SK-MEL-5 (cell line): ENCODE measurements at regions not wholly inside any gene's neighbourhood (a gene's known extent, or its start where the extent isn't known, plus 50 kb on each side); places are given as distances from the start of the nearest gene placed in this dataset.
"Not testable (repeated sequence)": the region's sequence is repeated elsewhere in the genome, so short reads cannot be mapped to it uniquely, and the experiment has no call there.

ENCODE experiments used
- DNase-seq: peaks from one replicate; pipeline ENCODE4 v3.0.0-alpha.2; 2016; ENCODE audit warnings: low read depth, low spot score
- in situ Hi-C: cut with HindIII; loops from 2 replicates; pipeline ENCODE4 v1.10.0; 2016; ENCODE audit warnings: low sequenced_read_pairs, high pct_unique_total_duplicates, low pct_unique_long_range_greater_than_20kb

- in situ Hi-C loops, DNase-seq: not testable (repeated sequence)
Measured at GRCh38 chr4:69013933-69014332, 62.3 kb upstream of the UGT2A3 start.

DNA sequence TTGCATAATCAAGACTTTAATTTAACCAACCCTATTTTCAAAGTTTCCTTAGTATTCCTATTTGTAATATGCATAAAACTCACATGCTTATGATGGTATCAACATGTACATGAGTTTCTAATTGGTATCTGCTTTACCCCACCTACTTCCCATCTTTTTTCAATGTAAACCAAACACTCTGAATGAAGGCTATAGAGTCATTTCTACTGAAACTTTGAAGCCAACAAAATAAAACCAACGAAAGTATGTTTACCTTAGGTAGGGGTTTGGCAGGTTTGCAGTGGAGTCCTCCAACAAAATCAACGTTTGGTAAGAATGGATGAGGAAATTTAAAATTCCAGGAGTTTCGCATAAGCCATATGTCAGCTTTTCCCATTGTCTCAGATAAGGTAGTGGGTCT, 66.4 kb upstream of the UGT2A3 start:
- DNase-seq, in situ Hi-C loops: not testable (repeated sequence)

- in situ Hi-C loops, DNase-seq: not testable (repeated sequence)
Measured at GRCh38 chr4:69019538-69020461, 68.2 kb upstream of the UGT2A3 start.

- in situ Hi-C loops, DNase-seq: not testable (repeated sequence)
Measured at GRCh38 chr4:69020462-69020807, 68.8 kb upstream of the UGT2A3 start.

DNA sequence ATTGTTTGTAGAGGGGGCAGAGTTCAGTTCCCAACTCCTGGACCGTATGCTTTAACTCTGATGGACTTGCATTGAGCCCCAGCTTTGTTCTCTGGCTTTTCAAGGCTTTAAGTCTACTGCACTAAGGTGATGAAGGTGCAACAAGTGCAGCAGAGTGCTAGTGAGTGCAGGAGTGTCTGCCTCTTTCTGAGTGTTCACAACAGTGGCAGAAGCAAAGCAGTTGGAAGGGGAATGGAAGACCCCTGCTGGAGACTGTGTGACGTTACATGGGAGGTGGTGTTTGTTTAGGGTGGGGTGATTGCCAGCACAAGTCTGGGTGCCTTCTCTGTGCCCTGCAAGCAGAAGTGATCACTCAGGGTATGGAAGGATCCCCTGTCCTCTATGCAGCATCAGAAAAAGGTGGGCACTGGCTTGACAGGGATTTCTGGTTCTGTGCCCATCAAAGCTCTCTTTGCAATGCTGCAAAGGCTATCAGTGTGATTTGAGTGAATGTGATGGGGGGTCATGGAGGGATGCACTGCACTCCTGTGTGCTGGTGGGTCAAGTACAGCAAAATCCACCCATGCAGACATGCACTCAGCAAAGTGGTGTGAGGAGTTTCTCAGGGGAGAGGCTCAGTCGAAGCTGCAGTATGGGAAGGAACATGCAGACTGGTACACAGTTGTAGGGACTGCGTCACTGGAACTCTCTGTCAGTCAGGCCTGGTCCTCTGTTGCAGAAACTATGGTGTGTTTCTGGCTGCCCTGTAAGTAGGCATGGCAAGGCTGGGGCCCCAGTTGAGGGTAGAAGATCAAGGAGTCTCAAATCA, 70.9 kb upstream of the UGT2B7 start:
- peak; percentile 50 for DNase-seq
- in situ Hi-C loops = no loop called here

DNA sequence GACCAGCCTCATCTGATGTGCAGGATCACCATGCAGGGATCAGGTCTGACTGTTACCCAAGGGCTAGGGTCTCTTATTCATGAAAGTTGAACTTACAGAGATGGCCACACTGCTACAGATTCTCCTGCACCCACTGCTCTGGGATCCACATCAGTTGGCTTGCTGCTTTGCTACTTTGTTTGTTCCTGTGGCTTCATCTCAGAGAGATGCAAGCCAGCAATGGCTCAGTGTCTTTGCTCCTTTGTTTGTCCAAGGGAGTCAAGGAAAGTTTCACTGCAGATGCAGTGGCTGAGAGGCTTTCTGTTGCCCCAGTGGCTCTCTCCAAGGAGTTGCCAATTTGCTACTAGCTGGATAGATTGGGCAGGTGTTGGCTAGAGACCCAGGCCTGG, 70.3 kb upstream of the UGT2B7 start:
- DNase-seq = no peak
- in situ Hi-C loops = no loop called here

DNA sequence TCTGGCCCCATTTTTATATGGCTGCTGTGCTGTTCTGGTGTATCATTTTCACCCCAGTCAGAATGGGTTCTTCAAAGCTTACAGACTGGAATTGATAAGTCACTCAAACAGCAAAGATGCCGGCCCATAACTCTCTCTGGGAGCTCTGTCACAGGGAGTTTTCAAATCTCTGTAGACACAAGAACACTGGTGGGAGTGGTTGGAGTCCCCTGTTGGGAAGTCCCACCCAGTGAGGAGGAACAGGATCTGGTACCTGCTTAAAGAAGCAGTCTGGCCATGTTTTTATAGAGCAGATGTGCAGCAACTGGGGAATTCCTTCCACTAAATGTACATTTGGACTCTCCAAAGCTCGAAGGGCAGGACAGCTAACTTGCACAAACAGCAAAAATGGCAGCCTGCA, 69.3 kb upstream of the UGT2B7 start:
- DNase-seq = no peak

GRCh38 chr4:69030326-69030725, 65.9 kb upstream of the UGT2B7 start:
- no peak for DNase-seq
- in situ Hi-C loops = no loop called here

More for the DNA sequence above, 69.3 kb upstream of the UGT2B7 start:
- in situ Hi-C loops = no loop called here

DNA sequence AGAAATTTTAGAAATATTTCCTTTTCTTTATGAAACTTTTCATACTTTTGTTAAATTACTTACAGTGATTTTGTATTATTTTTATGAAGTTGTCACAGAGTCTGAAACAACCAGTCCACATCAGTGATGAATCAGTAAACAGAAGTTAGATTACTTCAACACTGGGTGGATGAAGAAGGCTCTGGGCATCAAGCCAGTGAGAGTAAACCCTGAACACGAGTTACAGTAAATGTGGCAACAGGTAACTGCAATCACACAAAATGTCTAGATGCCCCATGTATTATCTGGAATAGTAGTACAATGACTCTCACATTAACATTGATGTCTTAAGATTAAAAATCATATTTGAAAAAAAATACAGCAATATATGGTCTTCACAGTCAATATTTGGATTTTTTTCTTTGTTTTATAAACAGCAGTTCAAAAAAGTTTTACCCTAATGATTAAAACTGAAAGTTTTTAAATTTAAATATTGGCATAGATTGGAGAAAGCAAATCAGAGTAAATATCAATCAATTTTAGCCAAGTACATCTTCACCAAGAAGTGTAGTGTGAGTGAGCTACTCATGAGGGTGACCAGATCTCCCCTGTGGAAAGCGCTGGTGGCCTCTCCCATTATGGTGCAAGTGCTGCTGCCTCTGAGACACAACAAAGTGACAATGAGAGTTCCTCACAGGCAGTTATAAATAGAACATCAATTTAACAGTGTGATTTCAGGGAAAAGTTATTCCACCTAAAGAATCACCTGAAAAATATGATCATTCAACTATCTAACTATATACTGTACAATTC, 63.2 kb upstream of the UGT2B7 start:
- in situ Hi-C loops = no loop called here
- DNase-seq = no peak

- DNase-seq, in situ Hi-C loops: not testable (repeated sequence)
Measured at GRCh38 chr4:69034315-69034740, 61.9 kb upstream of the UGT2B7 start.

- in situ Hi-C loops = no loop called here
- DNase-seq = no peak
Measured at GRCh38 chr4:69038582-69038981, 57.7 kb upstream of the UGT2B7 start.

GRCh38 chr4:69039071-69039470, 57.2 kb upstream of the UGT2B7 start:
- no peak for DNase-seq
- in situ Hi-C loops = no loop called here

- in situ Hi-C loops = no loop called here
- DNase-seq = no peak
Measured at GRCh38 chr4:69044247-69044646, 52.0 kb upstream of the UGT2B7 start.
